HUES6 (cell line): ENCODE measurements at regions not wholly inside any gene's neighbourhood (a gene's known extent, or its start where the extent isn't known, plus 50 kb on each side); places are given as distances from the start of the nearest gene placed in this dataset.
"Not testable (repeated sequence)": the region's sequence is repeated elsewhere in the genome, so short reads cannot be mapped to it uniquely, and the experiment has no call there.

Source experiments
- H3K27ac ChIP-seq: 2 replicates; pipeline ENCODE4 v1.7.0; 2013; ENCODE audit warnings: low read depth, mild to moderate bottlenecking, low read length, inconsistent platforms
- H3K27me3 ChIP-seq: 2 replicates; pipeline ENCODE4 v1.6.1; 2013; ENCODE audit warnings: low read length; ENCODE audit not compliant: control insufficient read depth, insufficient read depth
- H3K36me3 ChIP-seq: 2 replicates; pipeline ENCODE4 v1.6.1; 2013; ENCODE audit warnings: low read length; ENCODE audit not compliant: control insufficient read depth, insufficient read depth
- H3K4me1 ChIP-seq: 2 replicates; pipeline ENCODE4 v1.6.1; 2013; ENCODE audit warnings: low read length; ENCODE audit not compliant: control insufficient read depth, insufficient read depth
- H3K4me3 ChIP-seq: 2 replicates; pipeline ENCODE4 v1.5.1; 2013; ENCODE audit warnings: low read depth, low read length
- H3K9ac ChIP-seq: one replicate; pipeline ENCODE4 v1.6.1; 2013; ENCODE audit warnings: mild to moderate bottlenecking, low read length
- H3K9me3 ChIP-seq: 2 replicates; pipeline ENCODE4 v1.6.1; 2013; ENCODE audit warnings: low read depth, low read length; ENCODE audit not compliant: control insufficient read depth, insufficient read depth

- Histone ChIP-seq H3K27ac (no peak overlapping the region), H3K27me3 (no peaks in the 10 kb centered on the region)
These were observed 139.6 kb downstream of the MYLK4 start for GRCh38 chr6:2611092-2611491.

GRCh38 chr6:2608503-2608902, 142.2 kb downstream of the MYLK4 start:
- no peaks in the 10 kb centered on the region for H3K27me3 ChIP-seq
- no peaks in the 10 kb centered on the region for H3K4me1 ChIP-seq
- H3K9me3 ChIP-seq: no peaks in the 10 kb centered on the region
- H3K4me3 ChIP-seq: no peak overlapping the region
- no peak overlapping the region for H3K27ac ChIP-seq
- no peaks in the 10 kb centered on the region for H3K36me3 ChIP-seq
- no peak overlapping the region for H3K9ac ChIP-seq

More at GRCh38 chr6:2611092-2611491, 139.6 kb downstream of the MYLK4 start:
- Histone ChIP-seq H3K4me3 (no peak overlapping the region), H3K9ac (no peak overlapping the region), H3K4me1 (no peaks in the 10 kb centered on the region), H3K36me3 (no peaks in the 10 kb centered on the region), H3K9me3 (0 out of 2 replicates have a peak, but pooled peaks cover 5% of the 10 kb centered on the region)

GRCh38 chr6:2600363-2600762, 150.4 kb downstream of the MYLK4 start:
- no peaks in the 10 kb centered on the region for H3K27me3 ChIP-seq
- no peak overlapping the region for H3K27ac ChIP-seq
- H3K9ac ChIP-seq: no peak overlapping the region
- H3K9me3 ChIP-seq: peaks cover 4% of the 10 kb centered on the region; the same call in 1 of the 2 replicates
- no peak overlapping the region for H3K4me3 ChIP-seq
- H3K36me3 ChIP-seq: no peaks in the 10 kb centered on the region
- H3K4me1 ChIP-seq: no peaks in the 10 kb centered on the region

- H3K9me3 ChIP-seq: peaks cover 4% of the 10 kb centered on the region; the same call in 1 of the 2 replicates
- no peak overlapping the region for H3K4me3 ChIP-seq
- H3K27ac ChIP-seq: no peak overlapping the region
- H3K4me1 ChIP-seq: no peaks in the 10 kb centered on the region
- H3K9ac ChIP-seq: no peak overlapping the region
- H3K27me3 ChIP-seq: no peaks in the 10 kb centered on the region
- no peaks in the 10 kb centered on the region for H3K36me3 ChIP-seq
These were observed 150.9 kb downstream of the MYLK4 start for GRCh38 chr6:2599817-2600216.

GRCh38 chr6:2598867-2599266, 151.9 kb downstream of the MYLK4 start:
- Histone ChIP-seq H3K27me3 (no peaks in the 10 kb centered on the region), H3K27ac (no peak overlapping the region), H3K9ac (no peak overlapping the region), H3K4me3 (no peak overlapping the region), H3K4me1 (no peaks in the 10 kb centered on the region), H3K9me3 (peaks cover 4% of the 10 kb centered on the region; the same call in 1 of the 2 replicates), H3K36me3 (no peaks in the 10 kb centered on the region)

- no peak overlapping the region for H3K9ac ChIP-seq
- H3K4me1 ChIP-seq: no peaks in the 10 kb centered on the region
- H3K36me3 ChIP-seq: no peaks in the 10 kb centered on the region
- H3K27me3 ChIP-seq: no peaks in the 10 kb centered on the region
- H3K9me3 ChIP-seq: peaks cover 4% of the 10 kb centered on the region; the same call in 1 of the 2 replicates
- no peak overlapping the region for H3K27ac ChIP-seq
- no peak overlapping the region for H3K4me3 ChIP-seq
These were observed 152.7 kb downstream of the MYLK4 start for GRCh38 chr6:2597991-2598390.

GRCh38 chr6:2597457-2597856, 153.3 kb downstream of the MYLK4 start:
- H3K27ac ChIP-seq, H3K27me3 ChIP-seq, H3K4me1 ChIP-seq, H3K36me3 ChIP-seq, H3K4me3 ChIP-seq, H3K9ac ChIP-seq, H3K9me3 ChIP-seq: not testable (repeated sequence)

- H3K27me3 ChIP-seq: no peaks in the 10 kb centered on the region
These were observed 154.5 kb downstream of the MYLK4 start for GRCh38 chr6:2596222-2596621.

GRCh38 chr6:2594868-2595267, 155.9 kb downstream of the MYLK4 start:
- Histone ChIP-seq H3K4me1 (peaks cover 11% of the 10 kb centered on the region; the same call in 1 of the 2 replicates), H3K9ac (no peak overlapping the region), H3K9me3 (no peaks in the 10 kb centered on the region), H3K36me3 (no peaks in the 10 kb centered on the region), H3K27me3 (no peaks in the 10 kb centered on the region), H3K4me3 (no peak overlapping the region), H3K27ac (no peak overlapping the region)

More at GRCh38 chr6:2596222-2596621, 154.5 kb downstream of the MYLK4 start:
- Histone ChIP-seq H3K27ac (no peak overlapping the region), H3K4me3 (no peak overlapping the region), H3K4me1 (no peaks in the 10 kb centered on the region), H3K9me3 (peaks cover 4% of the 10 kb centered on the region; the same call in 1 of the 2 replicates), H3K9ac (no peak overlapping the region), H3K36me3 (no peaks in the 10 kb centered on the region)

- no peaks in the 10 kb centered on the region for H3K9me3 ChIP-seq
These were observed 157.6 kb downstream of the MYLK4 start for GRCh38 chr6:2593167-2593566.

GRCh38 chr6:2589171-2589661, 161.5 kb downstream of the MYLK4 start:
- Histone ChIP-seq H3K9ac (peak overlapping the region; percentile 9), H3K27me3 (no peaks in the 10 kb centered on the region), H3K9me3 (peaks cover 6% of the 10 kb centered on the region; the same call in 1 of the 2 replicates), H3K36me3 (no peaks in the 10 kb centered on the region), H3K27ac (no peak overlapping the region), H3K4me1 (peaks cover 24% of the 10 kb centered on the region; the same call in 1 of the 2 replicates), H3K4me3 (peak overlapping the region; percentile 14; the same call in 1 of the 2 replicates)

More at GRCh38 chr6:2593167-2593566, 157.6 kb downstream of the MYLK4 start:
- Histone ChIP-seq H3K9ac (no peak overlapping the region), H3K4me1 (peaks cover 24% of the 10 kb centered on the region; the same call in 1 of the 2 replicates), H3K27me3 (no peaks in the 10 kb centered on the region), H3K27ac (no peak overlapping the region), H3K4me3 (no peak overlapping the region), H3K36me3 (no peaks in the 10 kb centered on the region)
